Tibial artery (tissue), 4 donors: ENCODE measurements at regions not wholly inside any gene's neighbourhood (a gene's known extent, or its start where the extent isn't known, plus 50 kb on each side); places are given as distances from the start of the nearest gene placed in this dataset.

ENCODE experiments used
- DNase-seq, 2 donors: peaks; one replicate each; pipeline ENCODE4 v3.0.0-alpha.2; 2019
- H3K27ac ChIP-seq, 2 donors: fragments of 200-600 bp; sonication (generic) in 1 of 2; 1 replicate in 1 of 2; 2 replicates in 1 of 2; pipeline ENCODE4 v1.5.1; 2018 to 2019; ENCODE audit warnings: mild to moderate bottlenecking in 1 of 2
- H3K27me3 ChIP-seq, 2 donors: fragments of 200-600 bp; sonication (generic) in 1 of 2; one replicate each; pipeline versions ENCODE4 v1.5.1 to v1.6.0; 2016 to 2019
- H3K36me3 ChIP-seq, 3 donors: fragments of 200-600 bp; sonication (generic) in 2 of 3; one replicate each; pipeline ENCODE4 v1.5.1; 2016 to 2019; ENCODE audit warnings: mild to moderate bottlenecking in 2 of 3
- H3K4me1 ChIP-seq, 4 donors: fragments of 200-600 bp; sonication (generic) in 2 of 4; 1 replicate in 3 of 4; 2 replicates in 1 of 4; pipeline ENCODE4 v1.5.1; 2016 to 2019
- H3K4me3 ChIP-seq, 2 donors: fragments of 200-600 bp; sonication (generic) in 1 of 2; 1 replicate in 1 of 2; 2 replicates in 1 of 2; pipeline ENCODE4 v1.5.1; 2018 to 2019; ENCODE audit warnings: mild to moderate bottlenecking in 2 of 2
- H3K9me3 ChIP-seq, 3 donors: fragments of 200-600 bp; sonication (generic) in 1 of 3; one replicate each; pipeline ENCODE4 v1.5.1; 2016 to 2019
- CTCF ChIP-seq, 2 experiments: fragments of 200-600 bp in 1 of 2; fragments of 450-650 bp in 1 of 2; IDR thresholded peaks; one replicate each; pipeline ENCODE4 v1.5.1; 2017 to 2019; ENCODE audit warnings: antibody characterized with exemption in 2 of 2, mild to moderate bottlenecking in 1 of 2, moderate library complexity in 1 of 2
- intact Hi-C: fragments of 100-400 bp; cut with DNase I; formaldehyde crosslinking; loops from one replicate; pipeline ENCODE4 v1.15.0; 2023; ENCODE audit warnings: low total_unique reads

GRCh38 chr4:134539729-134540231 lies 338.2 kb upstream of the PABPC4L start:
- Histone ChIP-seq H3K36me3 (no peaks in the 10 kb centered on the region), H3K9me3 (no peaks in the 10 kb centered on the region), H3K27me3 (no peaks in the 10 kb centered on the region), H3K27ac (no peak overlapping the region), H3K4me1 (no peaks in the 10 kb centered on the region), H3K4me3 (no peak overlapping the region)
- DNase-seq, result no peak
- no peak for TF ChIP-seq CTCF (IDR thresholded peaks at IDR 0.05)
- intact Hi-C loops, result no loop called here

GRCh38 chr4:134537701-134538100 lies 336.1 kb upstream of the PABPC4L start:
- Histone ChIP-seq H3K4me1 (no peaks in the 10 kb centered on the region), H3K27ac (no peak overlapping the region), H3K27me3 (no peaks in the 10 kb centered on the region), H3K36me3 (no peaks in the 10 kb centered on the region), H3K4me3 (no peak overlapping the region), H3K9me3 (no peaks in the 10 kb centered on the region)
- intact Hi-C loops, result no loop called here
- DNase-seq, result no peak
- no peak for TF ChIP-seq CTCF (IDR thresholded peaks at IDR 0.05)

GRCh38 chr4:134533068-134533467 lies 331.5 kb upstream of the PABPC4L start:
- no peak for DNase-seq
- no peak for TF ChIP-seq CTCF (IDR thresholded peaks at IDR 0.05)
- Histone ChIP-seq H3K27ac (peak overlapping the region in 1 of 2 donors; percentile 15), H3K27me3 (no peaks in the 10 kb centered on the region), H3K4me3 (no peak overlapping the region), H3K9me3 (no peaks in the 10 kb centered on the region), H3K4me1 (peaks cover 0 to 14% (median 0%) of the 10 kb centered on the region in 4 donors), H3K36me3 (no peaks in the 10 kb centered on the region)
- intact Hi-C loops, result no loop called here

- no peaks in the 10 kb centered on the region for H3K27me3 ChIP-seq
- H3K9me3 ChIP-seq, result no peaks in the 10 kb centered on the region
- no peak for TF ChIP-seq CTCF (IDR thresholded peaks at IDR 0.05)
- intact Hi-C loops, result no loop called here
- peaks cover 0 to 14% (median 0%) of the 10 kb centered on the region in 4 donors for H3K4me1 ChIP-seq
- no peak overlapping the region for H3K27ac ChIP-seq
- H3K36me3 ChIP-seq, result no peaks in the 10 kb centered on the region
- no peak for DNase-seq
- H3K4me3 ChIP-seq, result no peak overlapping the region
These were observed 329.4 kb upstream of the PABPC4L start for GRCh38 chr4:134531013-134531412.

GRCh38 chr4:134529629-134530028 lies 328.0 kb upstream of the PABPC4L start:
- H3K4me3 ChIP-seq, result no peak overlapping the region
- intact Hi-C loops, result no loop called here
- TF ChIP-seq CTCF (IDR thresholded peaks at IDR 0.05), result no peak
- no peaks in the 10 kb centered on the region for H3K9me3 ChIP-seq
- DNase-seq, result no peak
- peaks cover 0 to 14% (median 0%) of the 10 kb centered on the region in 4 donors for H3K4me1 ChIP-seq
- H3K36me3 ChIP-seq, result no peaks in the 10 kb centered on the region
- no peaks in the 10 kb centered on the region for H3K27me3 ChIP-seq
- no peak overlapping the region for H3K27ac ChIP-seq
